NCI-H1930 (cell line): ENCODE measurements at regions not wholly inside any gene's neighbourhood (a gene's known extent, or its start where the extent isn't known, plus 50 kb on each side); places are given as distances from the start of the nearest gene placed in this dataset.

Source experiments
- DNase-seq, 2 experiments: peaks; one replicate each; lab custom pipeline; 2025; lab: John Stamatoyannopoulos, UW

DNA sequence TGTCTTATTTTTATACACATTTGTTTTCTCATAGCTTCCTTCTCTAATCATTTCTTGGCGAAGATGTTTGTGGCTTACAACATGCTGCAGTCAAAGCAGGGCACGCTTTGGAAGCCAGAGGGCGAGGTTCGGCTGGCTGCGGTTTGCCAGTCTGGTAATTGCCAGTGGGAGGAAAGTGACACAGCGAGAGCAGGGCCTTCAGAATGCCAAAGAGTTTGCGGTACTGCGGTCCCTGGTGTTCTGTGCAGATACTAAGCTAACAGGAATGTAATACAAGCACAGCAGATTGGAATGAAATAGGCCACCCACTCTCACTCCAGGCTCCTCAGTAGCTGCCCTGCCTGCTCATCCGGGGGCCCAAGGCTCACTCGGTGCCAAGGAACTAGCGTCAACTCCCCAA is 58.7 kb upstream of the TGM3 start:
- DNase-seq: no peak

DNA sequence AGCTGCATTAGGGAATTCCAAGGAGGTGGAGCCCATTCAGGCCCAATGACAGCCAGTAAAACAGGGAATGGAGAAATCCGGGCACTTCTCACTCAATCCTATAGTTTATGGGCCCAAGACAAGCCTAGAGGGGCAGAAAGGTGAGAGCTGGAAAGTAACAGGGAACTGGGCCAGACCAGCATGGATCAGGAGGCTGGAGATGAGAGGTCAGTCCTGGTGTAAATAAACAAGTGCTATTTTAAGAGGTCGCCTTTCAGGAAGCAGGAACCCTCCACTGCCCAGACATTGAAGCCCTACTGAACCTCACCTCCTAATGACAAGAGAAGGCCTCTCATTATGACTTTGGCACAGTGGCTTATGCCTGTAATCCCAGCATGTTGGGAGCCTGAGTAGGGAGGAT is 57.2 kb upstream of the TGM3 start:
- no peak for DNase-seq

DNA sequence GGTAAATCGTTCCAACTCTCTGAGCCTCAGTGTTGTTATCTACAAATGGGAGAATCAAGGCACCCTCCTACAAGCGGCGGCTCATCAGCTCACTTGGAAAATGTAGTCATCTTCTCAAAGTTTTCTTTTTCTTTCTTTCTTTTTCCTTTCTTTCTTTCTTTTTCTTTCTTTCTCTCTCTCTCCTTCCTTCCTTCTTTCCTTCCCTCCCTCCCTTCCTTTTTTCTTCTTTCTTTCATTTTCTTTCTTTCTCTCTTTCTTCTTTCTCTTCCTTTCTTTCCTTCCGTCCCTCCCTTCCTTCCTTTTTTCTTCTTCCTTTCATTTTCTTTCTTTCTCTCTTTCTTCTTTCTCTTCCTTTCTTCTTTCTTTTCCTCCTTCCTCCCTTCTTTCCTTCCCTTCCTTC is 55.0 kb upstream of the TGM3 start:
- no peak for DNase-seq

DNA sequence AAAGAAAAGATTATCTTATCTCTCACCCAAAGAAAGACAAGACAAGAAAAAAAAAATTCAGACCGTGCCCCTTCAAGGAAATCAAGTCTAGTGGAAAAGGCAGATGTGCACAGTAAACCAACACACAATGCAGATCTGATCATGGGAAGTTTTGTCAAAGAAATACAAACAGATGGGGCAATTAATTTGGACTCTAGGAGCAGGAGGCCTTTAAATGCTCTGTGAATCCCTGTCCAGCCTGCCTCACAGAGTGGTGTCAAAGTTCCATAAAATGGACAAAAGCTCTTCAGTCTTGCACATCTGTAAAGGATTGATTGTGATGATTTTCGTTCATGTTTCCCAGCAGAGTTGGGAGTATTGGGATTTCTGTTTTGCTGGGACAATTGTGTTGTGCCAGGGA is 53.1 kb upstream of the TGM3 start:
- DNase-seq: no peak

DNA sequence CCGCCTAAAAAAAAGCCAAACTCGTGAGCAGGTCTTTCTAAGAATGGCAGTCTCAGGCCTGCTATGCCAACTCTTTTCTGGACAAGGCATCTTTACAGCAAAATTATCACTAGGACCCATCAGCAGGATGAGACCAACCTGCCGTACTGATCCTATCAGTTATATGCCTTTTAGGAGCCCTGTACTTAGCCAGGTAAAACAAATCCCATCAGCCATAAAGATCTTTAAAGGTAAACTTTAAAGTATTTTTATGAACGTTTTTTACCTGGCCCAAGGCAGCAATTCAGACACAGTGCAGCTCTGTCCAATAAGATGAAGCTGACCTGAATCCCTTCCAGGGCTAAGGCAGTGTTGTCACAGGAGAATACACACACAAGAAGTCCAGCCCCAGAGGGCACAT is 51.3 kb upstream of the TGM3 start:
- no peak for DNase-seq

DNA sequence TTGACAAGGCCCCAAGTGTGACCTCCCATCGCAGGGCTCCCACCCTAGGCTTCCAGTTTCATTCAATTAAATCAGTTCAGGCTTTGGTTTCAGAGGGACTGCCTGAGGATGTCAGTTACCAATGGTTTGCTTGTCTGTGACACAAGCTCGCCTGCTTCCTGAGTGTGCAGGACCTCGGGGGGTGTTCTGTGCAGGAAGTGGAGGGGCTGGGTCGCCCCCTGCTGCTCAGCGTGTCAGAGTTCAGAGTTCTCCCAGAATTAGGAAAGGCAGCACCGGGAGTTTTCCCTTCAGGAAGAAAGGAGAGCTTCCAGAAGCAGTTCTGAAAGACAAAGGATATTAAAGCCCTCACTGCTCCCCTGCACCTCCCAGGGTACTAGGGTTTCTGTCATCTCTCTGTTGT is 50.8 kb upstream of the TGM3 start:
- DNase-seq: no peak

DNA sequence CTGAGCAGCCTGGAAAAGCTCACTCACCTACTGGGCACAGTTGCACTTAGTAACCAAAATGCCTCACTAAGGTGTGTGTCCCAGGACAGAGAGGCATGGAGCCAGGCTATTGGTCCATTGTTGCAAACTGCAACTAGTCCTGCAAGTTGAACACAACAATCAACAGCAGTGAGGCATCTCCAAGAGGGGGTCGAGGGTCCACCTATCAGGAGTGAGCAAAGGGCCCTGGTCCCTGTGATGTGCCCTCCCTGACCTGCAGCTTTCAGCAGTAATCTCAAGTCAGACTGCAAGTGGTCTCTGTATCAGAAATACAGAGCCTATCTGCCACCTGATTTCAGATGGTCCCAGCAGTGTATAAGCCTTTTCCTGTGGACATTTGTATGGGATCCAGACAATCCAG is 50.2 kb upstream of the TGM3 start:
- DNase-seq: no peak
